MM.1S (cell line): ENCODE measurements at regions not wholly inside any gene's neighbourhood (a gene's known extent, or its start where the extent isn't known, plus 50 kb on each side); places are given as distances from the start of the nearest gene placed in this dataset.

Source experiments
- DNase-seq: peaks from one replicate; pipeline ENCODE4 v3.0.0-alpha.2; 2015
- H2AFZ ChIP-seq: fragments of 300-600 bp; sonication (generic); 2 replicates; pipeline ENCODE4 v1.6.0; 2016; ENCODE audit warnings: antibody characterized with exemption, low read length
- H3F3A ChIP-seq: fragments of 300-600 bp; sonication (generic); 2 replicates; pipeline ENCODE4 v1.6.1; 2016; ENCODE audit warnings: mild to moderate bottlenecking, antibody characterized with exemption, low read length, moderate library complexity, mixed read lengths; ENCODE audit not compliant: insufficient read depth
- H3K27ac ChIP-seq: fragments of 300-600 bp; sonication (generic); 2 replicates; pipeline ENCODE4 v1.5.1; 2016; ENCODE audit warnings: mild to moderate bottlenecking, low read length
- H3K27me3 ChIP-seq: fragments of 300-600 bp; sonication (generic); replicated peaks from 2 replicates; pipeline ENCODE4 v1.6.0; 2016; ENCODE audit warnings: low read length; ENCODE audit not compliant: insufficient read depth
- H3K36me3 ChIP-seq: fragments of 300-600 bp; sonication (generic); replicated peaks from 2 replicates; pipeline ENCODE4 v1.6.1; 2016; ENCODE audit warnings: mild to moderate bottlenecking, low read length, mixed read lengths; ENCODE audit not compliant: insufficient read depth
- H3K4me1 ChIP-seq: fragments of 300-600 bp; sonication (generic); 2 replicates; pipeline ENCODE4 v1.6.1; 2016; ENCODE audit warnings: low read length, mixed read lengths
- H3K4me2 ChIP-seq: fragments of 300-600 bp; sonication (generic); 2 replicates; pipeline ENCODE4 v1.6.0; 2016; ENCODE audit warnings: low read depth, low read length
- H3K4me3 ChIP-seq: fragments of 300-600 bp; sonication (generic); 2 replicates; pipeline ENCODE4 v1.5.1; 2016; ENCODE audit warnings: low read length, mixed read lengths
- H3K79me2 ChIP-seq: fragments of 300-600 bp; sonication (generic); 2 replicates; pipeline ENCODE4 v1.6.1; 2016; ENCODE audit warnings: mixed run types, low read length, mixed read lengths
- H3K9ac ChIP-seq: fragments of 300-600 bp; sonication (generic); 2 replicates; pipeline ENCODE4 v1.6.1; 2016; ENCODE audit warnings: low read length, mixed read lengths
- H3K9me2 ChIP-seq: fragments of 300-600 bp; sonication (generic); replicated peaks from 2 replicates; pipeline ENCODE4 v1.6.1; 2016; ENCODE audit warnings: mild to moderate bottlenecking, low read length, mixed read lengths; ENCODE audit not compliant: insufficient read depth
- H3K9me3 ChIP-seq: fragments of 300-600 bp; sonication (generic); replicated peaks from 2 replicates; pipeline ENCODE4 v1.6.1; 2016; ENCODE audit warnings: mild to moderate bottlenecking, low read length, mixed read lengths; ENCODE audit not compliant: insufficient read depth
- H4K20me1 ChIP-seq: fragments of 300-600 bp; sonication (generic); 2 replicates; pipeline ENCODE4 v1.6.1; 2016; ENCODE audit warnings: mild to moderate bottlenecking, low read length, moderate library complexity, mixed read lengths; ENCODE audit not compliant: insufficient read depth
- CTCF ChIP-seq: fragments of 300-600 bp; sonication (generic); IDR thresholded peaks from 2 replicates; pipeline ENCODE4 v1.5.1; 2016; ENCODE audit warnings: antibody characterized with exemption, low read length, mixed read lengths
- EZH2 ChIP-seq: fragments of 300-600 bp; sonication (generic); optimal IDR thresholded peaks from 2 replicates; pipeline ENCODE3; 2017; ENCODE audit warnings: low read depth, mild to moderate bottlenecking, antibody characterized with exemption, low read length, mixed read lengths
- EZH2phosphoT487 ChIP-seq: fragments of 300-600 bp; sonication (generic); IDR thresholded peaks from 2 replicates; pipeline ENCODE4 v1.6.1; 2018; ENCODE audit warnings: antibody characterized with exemption, low read length

GRCh38 chr12:86931714-86932113, 675.5 kb upstream of the MGAT4C start:
- Histone ChIP-seq H3K9ac (no peak overlapping the region), H3K36me3 (no peaks in the 10 kb centered on the region), H3K27me3 (no peaks in the 10 kb centered on the region)

GRCh38 chr12:86929962-86930361, 673.8 kb upstream of the MGAT4C start:
- DNase-seq = no peak
- no peaks in the 10 kb centered on the region for H3K27me3 ChIP-seq
- H3K4me3 ChIP-seq = no peak overlapping the region
- no peak overlapping the region for H2AFZ ChIP-seq
- H3K4me2 ChIP-seq = no peak overlapping the region
- H3K36me3 ChIP-seq = no peaks in the 10 kb centered on the region
- H3K27ac ChIP-seq = no peak overlapping the region
- TF ChIP-seq EZH2 (no peak), CTCF (no peak), EZH2phosphoT487 (no peak)
- no peak overlapping the region for H3K9ac ChIP-seq
- H3K9me2 ChIP-seq = no peaks in the 10 kb centered on the region
- H3K4me1 ChIP-seq = no peaks in the 10 kb centered on the region
- no peaks in the 10 kb centered on the region for H3K79me2 ChIP-seq
- H3K9me3 ChIP-seq = no peaks in the 10 kb centered on the region
- H4K20me1 ChIP-seq = no peaks in the 10 kb centered on the region
- no peaks in the 10 kb centered on the region for H3F3A ChIP-seq

More at GRCh38 chr12:86931714-86932113, 675.5 kb upstream of the MGAT4C start:
- H2AFZ ChIP-seq = no peak overlapping the region
- H3K4me1 ChIP-seq = no peaks in the 10 kb centered on the region
- H3F3A ChIP-seq = no peaks in the 10 kb centered on the region
- no peaks in the 10 kb centered on the region for H3K9me3 ChIP-seq
- H3K27ac ChIP-seq = no peak overlapping the region
- no peak overlapping the region for H3K4me2 ChIP-seq
- no peaks in the 10 kb centered on the region for H3K9me2 ChIP-seq
- H4K20me1 ChIP-seq = no peaks in the 10 kb centered on the region
- no peak for TF ChIP-seq EZH2
- TF ChIP-seq EZH2phosphoT487 = no peak
- no peak for TF ChIP-seq CTCF
- H3K79me2 ChIP-seq = no peaks in the 10 kb centered on the region
- DNase-seq = no peak
- no peak overlapping the region for H3K4me3 ChIP-seq

GRCh38 chr12:86917121-86917520, 660.9 kb upstream of the MGAT4C start:
- Histone ChIP-seq H3K79me2 (no peaks in the 10 kb centered on the region), H3K27me3 (no peaks in the 10 kb centered on the region), H3K36me3 (no peaks in the 10 kb centered on the region), H3K9me3 (no peaks in the 10 kb centered on the region), H3K4me1 (no peaks in the 10 kb centered on the region), H3K4me2 (no peak overlapping the region), H3K9me2 (no peaks in the 10 kb centered on the region), H3K9ac (no peak overlapping the region), H3K4me3 (no peak overlapping the region), H3K27ac (no peak overlapping the region), H2AFZ (no peak overlapping the region), H4K20me1 (no peaks in the 10 kb centered on the region), H3F3A (no peaks in the 10 kb centered on the region)
- no peak for TF ChIP-seq EZH2
- no peak for TF ChIP-seq EZH2phosphoT487
- no peak for TF ChIP-seq CTCF
- DNase-seq = no peak
